HepG2 (cell line): ENCODE measurements at regions not wholly inside any gene's neighbourhood (a gene's known extent, or its start where the extent isn't known, plus 50 kb on each side); places are given as distances from the start of the nearest gene placed in this dataset.

Experiments used
- ATAC-seq: fragments of 200-7000 bp; cut with Tn5 transposase; 3 replicates; pipeline ENCODE4 v1.9.1; 2020; ENCODE audit warnings: mild to moderate bottlenecking, moderate library complexity
- BruUV-seq: library from RNA; stranded (reverse); fragments of 400-500 nt; replicated peaks from 2 replicates; lab custom pipeline; 2021; lab: Mats Ljungman, UMichigan
- CTCF ChIA-PET: fragments of 300-600 bp; formaldehyde crosslinking; extraction: SDS; loops from one replicate; lab custom pipeline; 2021; ENCODE audit warnings: low total read pairs, inconsistent platforms, low intra/inter-chr PET ratio; lab: Yijun Ruan, JAX
- POLR2A ChIA-PET: fragments of 350-600 bp; sonication (Branson Sonifier 250); formaldehyde crosslinking; loops from one replicate; lab custom pipeline; 2020; ENCODE audit warnings: antibody characterized with exemption, inconsistent platforms; lab: Yijun Ruan, JAX
- DNase-seq: peaks from one replicate; pipeline ENCODE4 v3.0.0-alpha.2; 2015; ENCODE audit warnings: low spot score
- FAIRE-seq: peaks from 3 replicates; lab custom pipeline; 2011; peaks lifted over from hg19 to GRCh38; lab: Jason Lieb, UNC
- H2AFZ ChIP-seq: one replicate; pipeline ENCODE4 v1.6.1; 2011; ENCODE audit warnings: low read length, inconsistent platforms
- H3K27ac ChIP-seq: fragments of 300-600 bp; 3 replicates; pipeline ENCODE4 v1.8.0; 2011; ENCODE audit warnings: mixed run types, mild to moderate bottlenecking, mixed read lengths, low read length, inconsistent platforms; ENCODE audit not compliant: insufficient read depth; ENCODE audit errors: extremely low read length
- H3K27me3 ChIP-seq, 2 experiments: fragments of 200-600 bp in 1 of 2; 2 replicates in 1 of 2; 3 replicates in 1 of 2; pipeline versions ENCODE4 v1.6.0 to v1.8.0; 2011; ENCODE audit warnings: low read length in 2 of 2, mild to moderate bottlenecking in 2 of 2, moderate library complexity in 2 of 2, inconsistent platforms in 1 of 2; ENCODE audit not compliant: insufficient read depth in 2 of 2, control insufficient read depth in 1 of 2
- H3K36me3 ChIP-seq, 2 experiments: fragments of 200-600 bp in 1 of 2; replicated peaks in 1 of 2; 2 replicates in 1 of 2; 3 replicates in 1 of 2; pipeline versions ENCODE4 v1.5.1 to v1.8.0; 2011; ENCODE audit warnings: low read length in 2 of 2, inconsistent platforms in 1 of 2; ENCODE audit not compliant: insufficient read depth in 2 of 2, control insufficient read depth in 1 of 2
- H3K4me1 ChIP-seq: 2 replicates; pipeline ENCODE4 v1.5.1; 2012; ENCODE audit warnings: low read length, inconsistent platforms; ENCODE audit not compliant: insufficient read depth
- H3K4me2 ChIP-seq: 2 replicates; pipeline ENCODE4 v1.6.0; 2011; ENCODE audit warnings: low read depth, low read length, inconsistent platforms
- H3K4me3 ChIP-seq, 3 experiments: fragments of 200-600 bp in 1 of 3; sonication (generic), shearing (Covaris generic) in 1 of 3; replicated peaks in 1 of 3; 2 replicates each; pipeline ENCODE4 v1.5.1; 2011 to 2016; ENCODE audit warnings: low read length in 3 of 3, inconsistent platforms in 2 of 3, low read depth in 2 of 3, mild to moderate bottlenecking in 2 of 3, control low read depth in 1 of 3, mixed read lengths in 1 of 3; ENCODE audit not compliant: insufficient read depth in 1 of 3
- H3K79me2 ChIP-seq: one replicate; pipeline ENCODE4 v1.6.1; 2011; ENCODE audit warnings: low read length, inconsistent platforms; ENCODE audit not compliant: insufficient read depth
- H3K9ac ChIP-seq: 2 replicates; pipeline ENCODE4 v1.6.0; 2011; ENCODE audit warnings: mild to moderate bottlenecking, low read depth, low read length, inconsistent platforms; ENCODE audit not compliant: insufficient read depth
- H3K9me3 ChIP-seq: 2 replicates; pipeline ENCODE4 v1.5.1; 2012; ENCODE audit warnings: mild to moderate bottlenecking, low read length
- H4K20me1 ChIP-seq: 2 replicates; pipeline ENCODE4 v1.6.0; 2011; ENCODE audit warnings: inconsistent platforms, mild to moderate bottlenecking, low read length, moderate library complexity; ENCODE audit not compliant: insufficient read depth
- ATF7 ChIP-seq, 2 experiments: fragments of 450-650 bp in 1 of 2; sonication (generic) in 1 of 2; formaldehyde crosslinking in 1 of 2; IDR thresholded peaks; 2 replicates each; pipeline versions ENCODE4 v1.4.0 to v1.6.1; 2016 to 2020; ENCODE audit warnings: antibody characterized with exemption in 1 of 2, mild to moderate bottlenecking in 1 of 2, missing genetic modification reagents in 1 of 2
- FOXP4 ChIP-seq: sonication (generic); formaldehyde crosslinking; IDR thresholded peaks from 2 replicates; pipeline ENCODE4 v1.4.0; 2020; ENCODE audit warnings: missing genetic modification reagents
- HMGXB4 ChIP-seq, 2 experiments: sonication (generic) in 1 of 2; formaldehyde crosslinking in 1 of 2; IDR thresholded peaks; 2 replicates each; pipeline versions ENCODE4 v1.4.0 to v1.6.1; 2018 to 2020; ENCODE audit warnings: missing genetic modification reagents in 2 of 2, borderline replicate concordance in 1 of 2, low read depth in 1 of 2, mild to moderate bottlenecking in 1 of 2, missing biosample characterization in 1 of 2
- NPAS2 ChIP-seq: sonication (generic); formaldehyde crosslinking; IDR thresholded peaks from 2 replicates; pipeline ENCODE4 v1.8.0; 2022; ENCODE audit warnings: mild to moderate bottlenecking, missing genetic modification reagents, borderline replicate concordance
- PAWR ChIP-seq: sonication (generic); formaldehyde crosslinking; IDR thresholded peaks from 2 replicates; pipeline ENCODE4 v1.4.0; 2020; ENCODE audit warnings: missing genetic modification reagents, mild to moderate bottlenecking, borderline replicate concordance
- RNF2 ChIP-seq: fragments of 450-650 bp; conservative IDR thresholded peaks from 2 replicates; pipeline ENCODE4 v1.6.1; 2016; ENCODE audit warnings: low read depth
- TAF1 ChIP-seq: sonication (generic); formaldehyde crosslinking; IDR thresholded peaks from 2 replicates; pipeline ENCODE4 v1.4.0; 2020; ENCODE audit warnings: missing genetic modification reagents
- TRAFD1 ChIP-seq: sonication (generic); formaldehyde crosslinking; IDR thresholded peaks from 2 replicates; pipeline ENCODE4 v1.5.1; 2020; ENCODE audit warnings: missing genetic modification reagents, mild to moderate bottlenecking, borderline replicate concordance
- ZBTB7B ChIP-seq: sonication (generic); formaldehyde crosslinking; IDR thresholded peaks from 2 replicates; pipeline ENCODE4 v1.4.0; 2020; ENCODE audit warnings: missing genetic modification reagents
- ZNF740 ChIP-seq: sonication (generic); formaldehyde crosslinking; IDR thresholded peaks from 2 replicates; pipeline ENCODE4 v1.4.0; 2020; ENCODE audit warnings: missing genetic modification reagents
- WGBS: methylation state at CpG from one replicate; pipeline ENCODE4 v1.1.6; 2017; ENCODE audit warnings: low lambda C conversion rate; 5-methylcytosine and 5-hydroxymethylcytosine counted together
- in situ Hi-C: cut with HindIII; loops from 2 replicates; pipeline ENCODE4 v1.10.0; 2017; ENCODE audit warnings: low pct_unique_long_range_greater_than_20kb; ENCODE audit not compliant: extremely low pct_ligation_motif_present
- intact Hi-C: fragments of 100-400 bp; cut with micrococcal nuclease; formaldehyde crosslinking; loops from one replicate; pipeline ENCODE4 v1.10.0; 2022; ENCODE audit not compliant: unreplicated experiment

GRCh38 chr2:150681120-150681804 is 193.8 kb upstream of the RND3 start:
- in situ Hi-C loops, result no loop called here
- H3K4me1 ChIP-seq, result no peaks in the 10 kb centered on the region
- TF ChIP-seq ZBTB7B (CRISPR knock-in tag), result no peak
- no peak for TF ChIP-seq ATF7 (IDR thresholded peaks at IDR 0.05)
- TF ChIP-seq ATF7 (CRISPR knock-in tag; IDR thresholded peaks at IDR 0.05), result no peak
- TF ChIP-seq NPAS2 (CRISPR knock-in tag), result no peak
- H3K36me3 ChIP-seq, result no peaks in the 10 kb centered on the region
- BruUV-seq, result no TSS peak
- H3K27ac ChIP-seq, result no peak overlapping the region
- CTCF ChIA-PET, result no interaction called here
- H3K27me3 ChIP-seq, result no peaks in the 10 kb centered on the region
- H3K4me3 ChIP-seq, result no peak overlapping the region
- POLR2A ChIA-PET, result no interaction called here
- intact Hi-C loops, result no loop called here
- no peak for ATAC-seq
- no peak for FAIRE-seq
- H3K9ac ChIP-seq, result no peak overlapping the region
- no peak for DNase-seq
- H4K20me1 ChIP-seq, result no peaks in the 10 kb centered on the region
- 3% methylated on average over 2 of the region's 2 CpGs for WGBS
- no peak overlapping the region for H2AFZ ChIP-seq
- H3K9me3 ChIP-seq, result peaks cover 7% of the 10 kb centered on the region; the same call in 1 of the 2 replicates
- H3K4me2 ChIP-seq, result no peak overlapping the region
- H3K79me2 ChIP-seq, result no peaks in the 10 kb centered on the region

GRCh38 chr2:150679456-150680120 is 192.1 kb upstream of the RND3 start:
- H3K9ac ChIP-seq, result no peak overlapping the region
- H3K9me3 ChIP-seq, result peaks cover 10% of the 10 kb centered on the region; the same call in 1 of the 2 replicates
- ChIA-PET CTCF (no interaction called here), POLR2A (no interaction called here)
- FAIRE-seq (no peak), ATAC-seq (no peak), DNase-seq (no peak)
- H3K4me1 ChIP-seq, result no peaks in the 10 kb centered on the region
- no peaks in the 10 kb centered on the region for H3K36me3 ChIP-seq
- intact Hi-C loops (no loop called here), in situ Hi-C loops (no loop called here)
- no peaks in the 10 kb centered on the region for H3K27me3 ChIP-seq
- BruUV-seq, result no TSS peak
- no peak overlapping the region for H3K4me3 ChIP-seq
- H3K27ac ChIP-seq, result no peak overlapping the region
- H3K79me2 ChIP-seq, result no peaks in the 10 kb centered on the region
- H2AFZ ChIP-seq, result no peak overlapping the region
- no peaks in the 10 kb centered on the region for H4K20me1 ChIP-seq
- no peak overlapping the region for H3K4me2 ChIP-seq
- 21% methylated on average over 8 of the region's 8 CpGs for WGBS
- no peak for TF ChIP-seq TAF1 (CRISPR knock-in tag)
- no peak for TF ChIP-seq TRAFD1
- no peak for TF ChIP-seq ZNF740 (CRISPR knock-in tag)
- TF ChIP-seq HMGXB4 (CRISPR knock-in tag; IDR thresholded peaks at IDR 0.05; ENCODE audit: borderline replicate concordance in 1 of 2, low read depth in 1 of 2), result no peak
- no peak for TF ChIP-seq FOXP4 (CRISPR knock-in tag)
- TF ChIP-seq RNF2, result no peak
- no peak for TF ChIP-seq PAWR (CRISPR knock-in tag)
